IMR-90 (cell line): ENCODE measurements at regions not wholly inside any gene's neighbourhood (a gene's known extent, or its start where the extent isn't known, plus 50 kb on each side); places are given as distances from the start of the nearest gene placed in this dataset.

Experiments used
- ATAC-seq: fragments of 200-7000 bp; cut with Tn5 transposase; 2 replicates; pipeline ENCODE4 v1.9.1; 2020; ENCODE audit warnings: low read depth, mild to moderate bottlenecking, moderate library complexity
- BruUV-seq: library from RNA; stranded (reverse); fragments of 400-500 nt; replicated peaks from 2 replicates; lab custom pipeline; 2021; lab: Mats Ljungman, UMichigan
- CTCF ChIA-PET: fragments of 300-600 bp; formaldehyde crosslinking; extraction: SDS; loops from one replicate; lab custom pipeline; 2021; ENCODE audit warnings: antibody characterized with exemption; lab: Yijun Ruan, JAX
- POLR2A ChIA-PET: fragments of 300-600 bp; sonication (Branson Sonifier 250); formaldehyde crosslinking; loops from one replicate; lab custom pipeline; 2022; ENCODE audit warnings: antibody characterized with exemption; ENCODE audit not compliant: unreplicated experiment; lab: Charles Lee
- DNase-seq: peaks from one replicate; pipeline ENCODE4 v3.0.0; 2013
- H2AFZ ChIP-seq: replicated peaks from 2 replicates; pipeline ENCODE3; 2013; ENCODE audit warnings: low read length, mild to moderate bottlenecking; ENCODE audit not compliant: poor library complexity
- H2AK5ac ChIP-seq: 2 replicates; pipeline ENCODE4 v1.6.1; 2013; ENCODE audit warnings: low read depth, low read length, inconsistent platforms
- H2AK9ac ChIP-seq: replicated peaks from 2 replicates; pipeline ENCODE3; 2013; ENCODE audit warnings: mild to moderate bottlenecking, low read depth, low read length, moderate library complexity; ENCODE audit not compliant: poor library complexity
- H2BK120ac ChIP-seq: 2 replicates; pipeline ENCODE4 v1.6.1; 2013; ENCODE audit warnings: low read depth, low read length, inconsistent platforms
- H2BK15ac ChIP-seq: 3 replicates; pipeline ENCODE4 v1.6.1; 2013; ENCODE audit warnings: low read depth, low read length, inconsistent platforms
- H2BK20ac ChIP-seq: 2 replicates; pipeline ENCODE4 v1.6.1; 2013; ENCODE audit warnings: low read depth, mild to moderate bottlenecking, inconsistent platforms, low read length, moderate library complexity
- H2BK5ac ChIP-seq: 2 replicates; pipeline ENCODE4 v1.6.1; 2013; ENCODE audit warnings: mild to moderate bottlenecking, low read depth, low read length, inconsistent platforms; ENCODE audit not compliant: poor library complexity, severe bottlenecking
- H3K14ac ChIP-seq: replicated peaks from 2 replicates; pipeline ENCODE4 v1.6.1; 2013; ENCODE audit warnings: low read depth, low read length, inconsistent platforms
- H3K18ac ChIP-seq: 2 replicates; pipeline ENCODE4 v1.6.1; 2013; ENCODE audit warnings: low read depth, low read length, control low read depth
- H3K23ac ChIP-seq: 2 replicates; pipeline ENCODE4 v1.6.1; 2013; ENCODE audit warnings: low read depth, low read length, inconsistent platforms
- H3K27ac ChIP-seq: 2 replicates; pipeline ENCODE4 v1.5.1; 2013; ENCODE audit warnings: mild to moderate bottlenecking, control low read depth, low read length; ENCODE audit not compliant: insufficient read depth
- H3K27me3 ChIP-seq: 2 replicates; pipeline ENCODE4 v1.6.1; 2013; ENCODE audit warnings: low read length; ENCODE audit not compliant: control insufficient read depth, insufficient read depth
- H3K36me3 ChIP-seq: 2 replicates; pipeline ENCODE4 v1.6.1; 2013; ENCODE audit warnings: low read length, mixed read lengths; ENCODE audit not compliant: control insufficient read depth, insufficient read depth
- H3K4ac ChIP-seq: 2 replicates; pipeline ENCODE4 v1.6.1; 2013; ENCODE audit warnings: low read depth, low read length, inconsistent platforms
- H3K4me1 ChIP-seq: 2 replicates; pipeline ENCODE4 v1.6.1; 2013; ENCODE audit warnings: low read length, mixed read lengths; ENCODE audit not compliant: control insufficient read depth, insufficient read depth
- H3K4me2 ChIP-seq: 2 replicates; pipeline ENCODE4 v1.6.1; 2013; ENCODE audit warnings: low read depth, mild to moderate bottlenecking, control low read depth, low read length, moderate library complexity
- H3K4me3 ChIP-seq: 2 replicates; pipeline ENCODE4 v1.5.1; 2013; ENCODE audit warnings: low read depth, mild to moderate bottlenecking, control low read depth, low read length, moderate library complexity; ENCODE audit not compliant: insufficient read depth
- H3K56ac ChIP-seq: 2 replicates; pipeline ENCODE4 v1.6.1; 2013; ENCODE audit warnings: low read length, inconsistent platforms; ENCODE audit not compliant: insufficient read depth; ENCODE audit errors: extremely low read depth
- H3K79me1 ChIP-seq, 2 experiments: 2 replicates each; pipeline ENCODE4 v1.6.1; 2013; ENCODE audit warnings: low read length in 2 of 2, inconsistent platforms in 1 of 2, low read depth in 1 of 2
- H3K9ac ChIP-seq: 2 replicates; pipeline ENCODE4 v1.6.1; 2013; ENCODE audit warnings: low read depth, low read length, control low read depth
- H3K9me1 ChIP-seq: 2 replicates; pipeline ENCODE4 v1.6.1; 2013; ENCODE audit warnings: low read length, inconsistent platforms; ENCODE audit not compliant: insufficient read depth
- H3K9me3 ChIP-seq: 2 replicates; pipeline ENCODE4 v1.6.1; 2013; ENCODE audit warnings: low read length; ENCODE audit not compliant: control insufficient read depth, insufficient read depth
- H4K20me1 ChIP-seq: 2 replicates; pipeline ENCODE4 v1.6.1; 2013; ENCODE audit warnings: low read length, inconsistent platforms; ENCODE audit not compliant: insufficient read depth
- H4K5ac ChIP-seq: 2 replicates; pipeline ENCODE4 v1.6.1; 2013; ENCODE audit warnings: mild to moderate bottlenecking, low read depth, low read length, control low read depth
- H4K8ac ChIP-seq, 2 experiments: 2 replicates each; pipeline ENCODE4 v1.6.1; 2013; ENCODE audit warnings: low read depth in 2 of 2, low read length in 2 of 2, control low read depth in 1 of 2, inconsistent platforms in 1 of 2
- H4K91ac ChIP-seq: 2 replicates; pipeline ENCODE4 v1.6.1; 2013; ENCODE audit warnings: low read depth, low read length, inconsistent platforms; ENCODE audit not compliant: insufficient read depth
- BHLHE40 ChIP-seq: fragments of 150-350 bp; IDR thresholded peaks from 2 replicates; pipeline ENCODE4 v1.6.1; 2016; ENCODE audit warnings: mild to moderate bottlenecking, low read depth, low read length
- CEBPB ChIP-seq: IDR thresholded peaks from 2 replicates; pipeline ENCODE4 v1.6.1; 2012; ENCODE audit warnings: low read depth, low read length, improper control_type of control experiment
- CHD1 ChIP-seq: IDR thresholded peaks from 2 replicates; pipeline ENCODE4 v1.6.1; 2012; ENCODE audit warnings: low read depth, low read length, improper control_type of control experiment
- CTCF ChIP-seq: conservative IDR thresholded peaks from 2 replicates; pipeline ENCODE4 v1.5.1; 2012; ENCODE audit warnings: mild to moderate bottlenecking, low read depth, low read length, improper control_type of control experiment
- ELK1 ChIP-seq: fragments of 150-350 bp; IDR thresholded peaks from 2 replicates; pipeline ENCODE4 v1.6.1; 2016; ENCODE audit warnings: low read depth, mild to moderate bottlenecking, low read length, moderate library complexity, borderline replicate concordance
- FOS ChIP-seq: fragments of 150-350 bp; IDR thresholded peaks from 2 replicates; pipeline ENCODE4 v1.6.1; 2016; ENCODE audit warnings: low read depth, low read length
- MAFK ChIP-seq: IDR thresholded peaks from 2 replicates; pipeline ENCODE4 v1.6.1; 2012; ENCODE audit warnings: low read depth, low read length, improper control_type of control experiment
- MAZ ChIP-seq: IDR thresholded peaks from 2 replicates; pipeline ENCODE4 v1.6.1; 2012; ENCODE audit warnings: low read depth, mild to moderate bottlenecking, low read length, improper control_type of control experiment, moderate library complexity, borderline replicate concordance
- MXI1 ChIP-seq: IDR thresholded peaks from 2 replicates; pipeline ENCODE4 v1.6.1; 2012; ENCODE audit warnings: low read depth, mild to moderate bottlenecking, low read length, moderate library complexity, borderline replicate concordance
- NFE2L2 ChIP-seq: fragments of 150-350 bp; IDR thresholded peaks from 2 replicates; pipeline ENCODE4 v1.6.1; 2016; ENCODE audit warnings: low read depth, mild to moderate bottlenecking, low read length
- POLR2A ChIP-seq: IDR thresholded peaks from 2 replicates; pipeline ENCODE4 v1.6.1; 2012; ENCODE audit warnings: mild to moderate bottlenecking, low read depth, low read length
- RAD21 ChIP-seq: IDR thresholded peaks from 2 replicates; pipeline ENCODE4 v1.6.1; 2012; ENCODE audit warnings: low read length, improper control_type of control experiment
- RCOR1 ChIP-seq: IDR thresholded peaks from 2 replicates; pipeline ENCODE4 v1.6.1; 2012; ENCODE audit warnings: mild to moderate bottlenecking, low read length, improper control_type of control experiment; ENCODE audit not compliant: insufficient replicate concordance
- RFX5 ChIP-seq: IDR thresholded peaks from 2 replicates; pipeline ENCODE4 v1.8.0; 2012; ENCODE audit warnings: low read depth, mild to moderate bottlenecking, low read length, moderate library complexity
- SMC3 ChIP-seq: fragments of 150-350 bp; IDR thresholded peaks from 2 replicates; pipeline ENCODE4 v1.6.1; 2016; ENCODE audit warnings: low read depth, mild to moderate bottlenecking, antibody characterized with exemption, low read length, moderate library complexity
- USF2 ChIP-seq: fragments of 150-350 bp; IDR thresholded peaks from 2 replicates; pipeline ENCODE4 v1.6.1; 2017; ENCODE audit warnings: mild to moderate bottlenecking, antibody characterized with exemption, low read length, low read depth
- WGBS, 2 experiments: methylation state at CpG; one replicate each; pipeline versions ENCODE4 v1.1.5 to v1.1.7; 2013; ENCODE audit warnings: missing lambda C conversion rate in 2 of 2; ENCODE audit not compliant: insufficient read length in 1 of 2; ENCODE audit errors: extremely low coverage in 2 of 2; 5-methylcytosine and 5-hydroxymethylcytosine counted together
- dilution Hi-C: fragments of 300-500 bp; cut with HindIII; formaldehyde crosslinking; loops from one replicate; pipeline ENCODE4 v1.14.3; 2018; ENCODE audit warnings: low sequenced_read_pairs; ENCODE audit not compliant: unreplicated experiment
- in situ Hi-C: fragments of 300-500 bp; cut with MboI; formaldehyde crosslinking; loops from 3 replicates; pipeline ENCODE4 v1.14.3; 2019; ENCODE audit warnings: low sequenced_read_pairs, inconsistent platforms, mixed read lengths
- intact Hi-C: fragments of 100-400 bp; cut with micrococcal nuclease; formaldehyde crosslinking; loops from 2 replicates; pipeline ENCODE4 v1.10.0; 2022

- in situ Hi-C loops = no loop called here
Observed at GRCh38 chr1:214135886-214136285, 145.1 kb upstream of the SMYD2 start.

More at GRCh38 chr1:214135886-214136285, 145.1 kb upstream of the SMYD2 start:
- Histone ChIP-seq H2BK5ac (no peak overlapping the region), H2BK15ac (no peak overlapping the region), H2AK9ac (no peak overlapping the region), H3K9me3 (no peaks in the 10 kb centered on the region), H3K79me1 (no peaks in the 10 kb centered on the region), H3K4me2 (no peak overlapping the region), H4K8ac (no peak overlapping the region), H3K4me3 (no peak overlapping the region), H3K23ac (no peak overlapping the region), H4K5ac (no peak overlapping the region), H4K91ac (no peak overlapping the region), H3K56ac (no peak overlapping the region), H3K27me3 (peaks cover 5% of the 10 kb centered on the region), H3K27ac (no peak overlapping the region), H3K14ac (no peak overlapping the region), H3K4ac (no peak overlapping the region), H3K18ac (no peak overlapping the region), H3K9ac (no peak overlapping the region), H3K36me3 (no peaks in the 10 kb centered on the region), H2AK5ac (no peak overlapping the region), H3K4me1 (no peaks in the 10 kb centered on the region), H2BK20ac (no peak overlapping the region), H3K9me1 (no peaks in the 10 kb centered on the region), H2AFZ (no peak overlapping the region), H4K20me1 (no peaks in the 10 kb centered on the region), H2BK120ac (no peak overlapping the region)
- dilution Hi-C loops (no loop called here), intact Hi-C loops (no loop called here)
- DNase-seq (no peak), ATAC-seq (no peak)
- WGBS, 2 experiments = 17% methylated on average over 1 of the region's 7 CpGs; no CpG with 5 or more reads in 1 of the 2 experiments
- CTCF ChIA-PET = interaction anchor here (0.7 kb wide), 1 partner anchor 9 kb away, joined by 3 read pairs; no protein-coding TSS in a partner anchor
- POLR2A ChIA-PET = no interaction called here
- no peak for TF ChIP-seq MAFK
- no peak for TF ChIP-seq MAZ
- TF ChIP-seq BHLHE40 = no peak
- no peak for TF ChIP-seq RFX5
- TF ChIP-seq CHD1 = no peak
- TF ChIP-seq FOS = no peak
- TF ChIP-seq SMC3 = no peak
- no peak for TF ChIP-seq NFE2L2
- TF ChIP-seq USF2 = no peak
- no peak for TF ChIP-seq ELK1
- no peak for TF ChIP-seq POLR2A
- no peak for TF ChIP-seq RAD21
- TF ChIP-seq RCOR1 = no peak
- no peak for TF ChIP-seq CEBPB
- no peak for TF ChIP-seq CTCF
- no peak for TF ChIP-seq MXI1
- BruUV-seq = no TSS peak
